ENCODE measurements at regions not wholly inside any gene's neighbourhood (a gene's known extent, or its start where the extent isn't known, plus 50 kb on each side); places are given as distances from the start of the nearest gene placed in this dataset.

GRCh38 chr9:115216873-115217272, 98.9 kb upstream of the TNC start:
- TF ChIP-seq GATA2 (IDR thresholded peaks at IDR 0.05; ENCODE audit: low read depth, low read length), result no peak
- no peak for TF ChIP-seq GATA3 (IDR thresholded peaks at IDR 0.05; ENCODE audit: low read depth, low read length)

GRCh38 chr9:115220319-115221005, 102.5 kb upstream of the TNC start:
- TF ChIP-seq GATA2 (IDR thresholded peaks at IDR 0.05; ENCODE audit: low read depth, low read length), result no peak
- TF ChIP-seq GATA3 (IDR thresholded peaks at IDR 0.05; ENCODE audit: low read depth, low read length), result no peak

GRCh38 chr9:115223471-115223870, 105.5 kb upstream of the TNC start:
- TF ChIP-seq GATA3 (IDR thresholded peaks at IDR 0.05; ENCODE audit: low read depth, low read length), result no peak
- no peak for TF ChIP-seq GATA2 (IDR thresholded peaks at IDR 0.05; ENCODE audit: low read depth, low read length)

- no peak for TF ChIP-seq GATA3 (IDR thresholded peaks at IDR 0.05; ENCODE audit: low read depth, low read length)
These were observed 107.6 kb upstream of the TNC start for GRCh38 chr9:115225459-115226116.

GRCh38 chr9:115226152-115226551, 108.2 kb upstream of the TNC start:
- TF ChIP-seq GATA3 (IDR thresholded peaks at IDR 0.05; ENCODE audit: low read depth, low read length) (no peak), GATA2 (IDR thresholded peaks at IDR 0.05; ENCODE audit: low read depth, low read length) (no peak)

- no peak for TF ChIP-seq GATA2 (IDR thresholded peaks at IDR 0.05; ENCODE audit: low read depth, low read length)
- TF ChIP-seq GATA3 (IDR thresholded peaks at IDR 0.05; ENCODE audit: low read depth, low read length), result no peak
These were observed 111.5 kb upstream of the TNC start for GRCh38 chr9:115229496-115229895.

- TF ChIP-seq GATA3 (IDR thresholded peaks at IDR 0.05; ENCODE audit: low read depth, low read length), result no peak
- no peak for TF ChIP-seq GATA2 (IDR thresholded peaks at IDR 0.05; ENCODE audit: low read depth, low read length)
These were observed 113.1 kb upstream of the TNC start for GRCh38 chr9:115230924-115231515.

- TF ChIP-seq GATA2 (IDR thresholded peaks at IDR 0.05; ENCODE audit: low read depth, low read length), result no peak
- no peak for TF ChIP-seq GATA3 (IDR thresholded peaks at IDR 0.05; ENCODE audit: low read depth, low read length)
These were observed 114.3 kb upstream of the TNC start for GRCh38 chr9:115232181-115232774.

- no peak for TF ChIP-seq GATA2 (IDR thresholded peaks at IDR 0.05; ENCODE audit: low read depth, low read length)
- TF ChIP-seq GATA3 (IDR thresholded peaks at IDR 0.05; ENCODE audit: low read depth, low read length), result no peak
These were observed 116.1 kb upstream of the TNC start for GRCh38 chr9:115234094-115234493.

GRCh38 chr9:115235221-115235620, 117.3 kb upstream of the TNC start:
- TF ChIP-seq GATA2 (IDR thresholded peaks at IDR 0.05; ENCODE audit: low read depth, low read length) (no peak), GATA3 (IDR thresholded peaks at IDR 0.05; ENCODE audit: low read depth, low read length) (no peak)

GRCh38 chr9:115237385-115237998, 119.5 kb upstream of the TNC start:
- TF ChIP-seq GATA3 (IDR thresholded peaks at IDR 0.05; ENCODE audit: low read depth, low read length) (no peak), GATA2 (IDR thresholded peaks at IDR 0.05; ENCODE audit: low read depth, low read length) (no peak)

- TF ChIP-seq GATA3 (IDR thresholded peaks at IDR 0.05; ENCODE audit: low read depth, low read length) (no peak), GATA2 (IDR thresholded peaks at IDR 0.05; ENCODE audit: low read depth, low read length) (no peak)
These were observed 122.7 kb upstream of the TNC start for GRCh38 chr9:115240676-115241075.

GRCh38 chr9:115241641-115242040, 123.7 kb upstream of the TNC start:
- TF ChIP-seq GATA3 (IDR thresholded peaks at IDR 0.05; ENCODE audit: low read depth, low read length) (no peak), GATA2 (IDR thresholded peaks at IDR 0.05; ENCODE audit: low read depth, low read length) (no peak)

- no peak for TF ChIP-seq GATA2 (IDR thresholded peaks at IDR 0.05; ENCODE audit: low read depth, low read length)
These were observed 131.5 kb upstream of the TNC start for GRCh38 chr9:115249488-115249887.

Data from SH-SY5Y (cell line).